ENCODE measurements at regions not wholly inside any gene's neighbourhood (a gene's known extent, or its start where the extent isn't known, plus 50 kb on each side); places are given as distances from the start of the nearest gene placed in this dataset.

GRCh38 chr16:9308850-9309249 is 217.4 kb downstream of the HAPSTR1 start (continued):
- no peak for TF ChIP-seq ATF2 (CRISPR knock-in tag; IDR thresholded peaks at IDR 0.05; ENCODE audit: borderline replicate concordance, low read depth)

- TF ChIP-seq ATF1 (CRISPR knock-in tag; IDR thresholded peaks at IDR 0.05) (no peak), OVOL2 (CRISPR knock-in tag; IDR thresholded peaks at IDR 0.05; ENCODE audit: borderline replicate concordance) (no peak), ZNF423 (CRISPR knock-in tag; IDR thresholded peaks at IDR 0.05) (no peak), ZNF671 (CRISPR knock-in tag; IDR thresholded peaks at IDR 0.05) (no peak), TCF7 (CRISPR knock-in tag; IDR thresholded peaks at IDR 0.05; ENCODE audit: low read depth) (no peak), HMGA2 (CRISPR knock-in tag; IDR thresholded peaks at IDR 0.05) (no peak), ZNF219 (CRISPR knock-in tag; IDR thresholded peaks at IDR 0.05; ENCODE audit: borderline replicate concordance) (no peak)
- TF ChIP-seq, protein P1, sequence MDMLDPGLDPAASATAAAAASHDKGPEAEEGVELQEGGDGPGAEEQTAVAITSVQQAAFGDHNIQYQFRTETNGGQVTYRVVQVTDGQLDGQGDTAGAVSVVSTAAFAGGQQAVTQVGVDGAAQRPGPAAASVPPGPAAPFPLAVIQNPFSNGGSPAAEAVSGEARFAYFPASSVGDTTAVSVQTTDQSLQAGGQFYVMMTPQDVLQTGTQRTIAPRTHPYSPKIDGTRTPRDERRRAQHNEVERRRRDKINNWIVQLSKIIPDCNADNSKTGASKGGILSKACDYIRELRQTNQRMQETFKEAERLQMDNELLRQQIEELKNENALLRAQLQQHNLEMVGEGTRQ (CRISPR knock-in tag; IDR thresholded peaks at IDR 0.05), result no peak
- TF ChIP-seq, protein P2, sequence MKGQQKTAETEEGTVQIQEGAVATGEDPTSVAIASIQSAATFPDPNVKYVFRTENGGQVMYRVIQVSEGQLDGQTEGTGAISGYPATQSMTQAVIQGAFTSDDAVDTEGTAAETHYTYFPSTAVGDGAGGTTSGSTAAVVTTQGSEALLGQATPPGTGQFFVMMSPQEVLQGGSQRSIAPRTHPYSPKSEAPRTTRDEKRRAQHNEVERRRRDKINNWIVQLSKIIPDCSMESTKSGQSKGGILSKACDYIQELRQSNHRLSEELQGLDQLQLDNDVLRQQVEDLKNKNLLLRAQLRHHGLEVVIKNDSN (CRISPR knock-in tag; IDR thresholded peaks at IDR 0.05), result no peak
- TF ChIP-seq, protein P3, sequence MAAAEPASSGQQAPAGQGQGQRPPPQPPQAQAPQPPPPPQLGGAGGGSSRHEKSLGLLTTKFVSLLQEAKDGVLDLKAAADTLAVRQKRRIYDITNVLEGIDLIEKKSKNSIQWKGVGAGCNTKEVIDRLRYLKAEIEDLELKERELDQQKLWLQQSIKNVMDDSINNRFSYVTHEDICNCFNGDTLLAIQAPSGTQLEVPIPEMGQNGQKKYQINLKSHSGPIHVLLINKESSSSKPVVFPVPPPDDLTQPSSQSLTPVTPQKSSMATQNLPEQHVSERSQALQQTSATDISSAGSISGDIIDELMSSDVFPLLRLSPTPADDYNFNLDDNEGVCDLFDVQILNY (CRISPR knock-in tag; IDR thresholded peaks at IDR 0.05), result no peak
- Mint-ChIP-seq H3K9me3 (peaks cover 9% of the 10 kb centered on the region; the same call in 1 of the 2 replicates), H3K4me3 (no peak overlapping the region), H3K36me3 (peaks cover 5% of the 10 kb centered on the region; the same call in 1 of the 2 replicates), H3K4me1 (peaks cover 10% of the 10 kb centered on the region), H3K27ac (no peak overlapping the region), H3K27me3 (ENCODE audit: low read depth) (peaks cover 10% of the 10 kb centered on the region)
- ChIA-PET CTCF (no interaction called here), POLR2A (no interaction called here)
- ATAC-seq (no peak), DNase-seq (ENCODE audit: low spot score) (no peak)
Measured at GRCh38 chr16:9309844-9310243, 218.4 kb downstream of the HAPSTR1 start.

- no peak overlapping the region for H3K27ac Mint-ChIP-seq
- peak; percentile 55 for DNase-seq (ENCODE audit: low spot score)
- ATAC-seq, result peak; percentile 95
- ChIA-PET CTCF (interaction anchor here (0.8 to 4.6 kb wide), 5 partner anchors 11 to 56 kb away, joined by 3 to 14 read pairs (median 4); no protein-coding TSS in a partner anchor), POLR2A (no interaction called here)
- H3K36me3 Mint-ChIP-seq, result peaks cover 5% of the 10 kb centered on the region; the same call in 1 of the 2 replicates
- TF ChIP-seq MAX (CRISPR knock-in tag; IDR thresholded peaks at IDR 0.05) (peak; percentile 26; the same call in 1 of the 2 replicates), ZNF121 (CRISPR knock-in tag; IDR thresholded peaks at IDR 0.05) (no peak)
- peaks cover 10% of the 10 kb centered on the region for H3K27me3 Mint-ChIP-seq (ENCODE audit: low read depth)
- H3K9me3 Mint-ChIP-seq, result peaks cover 23% of the 10 kb centered on the region
- no peak overlapping the region for H3K4me3 Mint-ChIP-seq
- H3K4me1 Mint-ChIP-seq, result peaks cover 10% of the 10 kb centered on the region
Measured at GRCh38 chr16:9311303-9311954, 220.0 kb downstream of the HAPSTR1 start.

GRCh38 chr16:9316008-9316407 is 224.6 kb downstream of the HAPSTR1 start:
- POLR2A ChIA-PET, result no interaction called here
- no peak for DNase-seq (ENCODE audit: low spot score)
- peaks cover 9% of the 10 kb centered on the region for H3K4me1 Mint-ChIP-seq

More at GRCh38 chr16:9316008-9316407, 224.6 kb downstream of the HAPSTR1 start:
- H3K36me3 Mint-ChIP-seq, result peaks cover 9% of the 10 kb centered on the region
- CTCF ChIA-PET, result interaction anchor here (4.6 kb wide), 1 partner anchor 57 kb away, joined by 14 read pairs; no protein-coding TSS in a partner anchor
- peaks cover 10% of the 10 kb centered on the region; the same call in 1 of the 2 replicates for H3K27me3 Mint-ChIP-seq (ENCODE audit: low read depth)
- no peak overlapping the region for H3K27ac Mint-ChIP-seq
- no peak overlapping the region for H3K4me3 Mint-ChIP-seq
- ATAC-seq, result no peak
- TF ChIP-seq ZNF121 (CRISPR knock-in tag; IDR thresholded peaks at IDR 0.05) (no peak), ZNF317 (CRISPR knock-in tag; IDR thresholded peaks at IDR 0.05; ENCODE audit: borderline replicate concordance, low read depth) (no peak), OVOL2 (CRISPR knock-in tag; IDR thresholded peaks at IDR 0.05; ENCODE audit: borderline replicate concordance) (no peak), GABPB1 (CRISPR knock-in tag; IDR thresholded peaks at IDR 0.05) (0 out of 2 replicates have a peak, but pooled peaks have one; percentile 3)
- TF ChIP-seq, protein P1 (CRISPR knock-in tag; IDR thresholded peaks at IDR 0.05), result no peak
- H3K9me3 Mint-ChIP-seq, result peaks cover 52% of the 10 kb centered on the region

Measured in WTC11 (cell line).